K562 (cell line): ENCODE measurements at regions not wholly inside any gene's neighbourhood (a gene's known extent, or its start where the extent isn't known, plus 50 kb on each side); places are given as distances from the start of the nearest gene placed in this dataset.

ENCODE experiments used
- ATAC-seq: fragments of 200-7000 bp; cut with Tn5 transposase; 3 replicates; pipeline ENCODE4 v1.9.1; 2020; ENCODE audit warnings: moderate library complexity
- BruUV-seq: library from RNA; stranded (reverse); fragments of 400-500 nt; replicated peaks from 2 replicates; lab custom pipeline; 2021; lab: Mats Ljungman, UMichigan
- CTCF ChIA-PET: fragments of 300-600 bp; formaldehyde crosslinking; extraction: SDS; loops from one replicate; lab custom pipeline; 2021; ENCODE audit warnings: low intra/inter-chr PET ratio; lab: Yijun Ruan, JAX
- POLR2A ChIA-PET: fragments of 300-600, 350-650 bp; sonication (Branson Sonifier 250); formaldehyde crosslinking; extraction: SDS; loops from one replicate; lab custom pipeline; 2021; ENCODE audit warnings: antibody characterized with exemption, inconsistent platforms; lab: Yijun Ruan, JAX
- DNase-seq, 4 experiments: peaks; one replicate each; pipeline versions ENCODE4 v3.0.0 to v3.0.0-alpha.2; 2011 to 2018; ENCODE audit warnings: low spot score in 3 of 4, mixed read lengths in 3 of 4; ENCODE audit errors: extremely low read depth in 1 of 4
- FAIRE-seq: peaks from 2 replicates; lab custom pipeline; 2011; peaks lifted over from hg19 to GRCh38; lab: Jason Lieb, UNC
- H2AFZ ChIP-seq: 2 replicates; pipeline ENCODE4 v1.6.0; 2011; ENCODE audit warnings: low read depth, low read length, control low read depth, inconsistent platforms
- H3K27ac ChIP-seq: fragments of 200-600 bp; 3 replicates; pipeline ENCODE4 v1.8.0; 2011; ENCODE audit warnings: low read depth, mild to moderate bottlenecking, control low read depth, inconsistent platforms, low read length, moderate library complexity, mixed read lengths; ENCODE audit errors: extremely low read depth
- H3K27me3 ChIP-seq, 2 experiments: fragments of 300-600 bp in 1 of 2; 2 replicates in 1 of 2; 3 replicates in 1 of 2; pipeline versions ENCODE4 v1.6.0 to v1.8.0; 2011; ENCODE audit warnings: inconsistent platforms in 2 of 2, low read length in 2 of 2, mild to moderate bottlenecking in 1 of 2, mixed read lengths in 1 of 2, moderate library complexity in 1 of 2; ENCODE audit not compliant: control insufficient read depth in 2 of 2, insufficient read depth in 2 of 2
- H3K36me3 ChIP-seq: fragments of 300-600 bp; 3 replicates; pipeline ENCODE4 v1.8.0; 2011; ENCODE audit warnings: mild to moderate bottlenecking, low read length, inconsistent platforms; ENCODE audit not compliant: control insufficient read depth, insufficient read depth
- H3K4me1 ChIP-seq, 2 experiments: fragments of 200-600 bp in 1 of 2; replicated peaks in 1 of 2; 2 replicates in 1 of 2; 3 replicates in 1 of 2; pipeline versions ENCODE4 v1.5.1 to v1.8.0; 2011; ENCODE audit warnings: inconsistent platforms in 2 of 2, low read length in 2 of 2, mild to moderate bottlenecking in 1 of 2, mixed read lengths in 1 of 2, moderate library complexity in 1 of 2; ENCODE audit not compliant: control insufficient read depth in 2 of 2, insufficient read depth in 2 of 2
- H3K4me2 ChIP-seq: 2 replicates; pipeline ENCODE4 v1.6.1; 2011; ENCODE audit warnings: low read length, control low read depth, inconsistent platforms, mixed read lengths; ENCODE audit not compliant: insufficient read depth
- H3K4me3 ChIP-seq: fragments of 200-600 bp; sonication (generic), shearing (Covaris generic); 2 replicates; pipeline ENCODE4 v1.5.1; 2016; ENCODE audit warnings: control low read depth, inconsistent platforms
- H3K79me2 ChIP-seq: fragments of 200-600 bp; 3 replicates; pipeline ENCODE4 v1.8.0; 2011; ENCODE audit warnings: low read length, inconsistent platforms; ENCODE audit not compliant: control insufficient read depth, insufficient read depth
- H3K9ac ChIP-seq, 2 experiments: 2 replicates each; pipeline versions ENCODE4 v1.6.0 to v1.6.1; 2011; ENCODE audit warnings: low read depth in 2 of 2, low read length in 2 of 2, control low read depth in 1 of 2, inconsistent platforms in 1 of 2, mild to moderate bottlenecking in 1 of 2, mixed read lengths in 1 of 2; ENCODE audit not compliant: insufficient read depth in 1 of 2
- H3K9me1 ChIP-seq: one replicate; pipeline ENCODE4 v1.6.0; 2011; ENCODE audit warnings: inconsistent platforms, mild to moderate bottlenecking, low read length, moderate library complexity; ENCODE audit not compliant: control insufficient read depth, insufficient read depth
- H3K9me3 ChIP-seq: replicated peaks from 2 replicates; pipeline ENCODE4 v1.5.1; 2011; ENCODE audit warnings: low read depth, low read length, inconsistent platforms; ENCODE audit not compliant: control insufficient read depth, insufficient read depth
- H4K20me1 ChIP-seq: replicated peaks from 2 replicates; pipeline ENCODE4 v1.6.1; 2011; ENCODE audit warnings: low read length, inconsistent platforms, mixed read lengths; ENCODE audit not compliant: control insufficient read depth, insufficient read depth
- CSDE1 ChIP-seq, 2 experiments: fragments of 450-650 bp; IDR thresholded peaks; 2 replicates each; pipeline ENCODE4 v1.6.1; 2016; ENCODE audit warnings: mild to moderate bottlenecking in 1 of 2
- FOXP1 ChIP-seq: sonication (generic); formaldehyde crosslinking; IDR thresholded peaks from 2 replicates; pipeline ENCODE4 v1.8.0; 2022; ENCODE audit warnings: mild to moderate bottlenecking, missing genetic modification reagents
- GATA2 ChIP-seq: sonication (generic); formaldehyde crosslinking; IDR thresholded peaks from 2 replicates; pipeline ENCODE4 v1.4.0; 2020; ENCODE audit warnings: mild to moderate bottlenecking, missing genetic modification reagents
- GATAD2B ChIP-seq: fragments of 450-650 bp; IDR thresholded peaks from 2 replicates; pipeline ENCODE4 v1.6.1; 2017; ENCODE audit warnings: mild to moderate bottlenecking, borderline replicate concordance
- MLLT1 ChIP-seq, 2 experiments: fragments of 450-650 bp; IDR thresholded peaks; 2 replicates each; pipeline ENCODE4 v1.6.1; 2016
- TAF15 ChIP-seq: fragments of 200-400 bp; formaldehyde crosslinking; IDR thresholded peaks from 2 replicates; pipeline ENCODE4 v1.6.1; 2017; ENCODE audit warnings: mild to moderate bottlenecking, low read depth, low read length, moderate library complexity
- ZBTB8A ChIP-seq: fragments of 450-650 bp; IDR thresholded peaks from 2 replicates; pipeline ENCODE4 v1.6.1; 2018; ENCODE audit warnings: mild to moderate bottlenecking, moderate library complexity; ENCODE audit not compliant: partially characterized antibody
- ZNF224 ChIP-seq: sonication (generic); formaldehyde crosslinking; IDR thresholded peaks from 2 replicates; pipeline ENCODE4 v1.8.0; 2022; ENCODE audit warnings: mild to moderate bottlenecking, missing genetic modification reagents
- ZNF311 ChIP-seq: fragments of 250-450 bp; sonication (Bioruptor Pico); IDR thresholded peaks from 2 replicates; pipeline ENCODE4 v1.4.0; 2020; ENCODE audit warnings: mild to moderate bottlenecking, moderate library complexity
- WGBS: fragments of 100-300 bp; shearing (Covaris generic); methylation state at CpG from one replicate; pipeline ENCODE4 v1.1.6; 2016; ENCODE audit warnings: low coverage, mixed read lengths; ENCODE audit not compliant: insufficient coverage; ENCODE audit errors: missing lambda C conversion rate; 5-methylcytosine and 5-hydroxymethylcytosine counted together
- in situ Hi-C: fragments of 300-500 bp; cut with MboI; formaldehyde crosslinking; loops from 4 replicates; pipeline ENCODE4 v1.15.0; 2018; ENCODE audit warnings: inconsistent platforms, mixed read lengths
- intact Hi-C: fragments of 100-400 bp; cut with micrococcal nuclease; formaldehyde crosslinking; loops from 2 replicates; pipeline ENCODE4 v1.14.2; 2022
- TF ChIP-seq, protein P1 (sequence below): fragments of 450-650 bp; formaldehyde crosslinking; IDR thresholded peaks from 2 replicates; pipeline ENCODE4 v1.4.0; 2020; ENCODE audit warnings: mild to moderate bottlenecking, mixed read lengths

- TF ChIP-seq MLLT1 (IDR thresholded peaks at IDR 0.05) (no peak), ZNF224 (no peak), FOXP1 (CRISPR knock-in tag) (no peak), GATAD2B (no peak)
Measured at GRCh38 chr1:30325999-30326398, 397.4 kb downstream of the MATN1 start (continued).

- no peaks in the 10 kb centered on the region for H3K79me2 ChIP-seq
- POLR2A ChIA-PET: interaction anchor here (1.2 to 1.7 kb wide), 2 partner anchors 11 to 29 kb away, joined by 3 to 7 read pairs; no protein-coding TSS in a partner anchor
- no peaks in the 10 kb centered on the region for H3K9me1 ChIP-seq
- H2AFZ ChIP-seq: no peak overlapping the region
- intact Hi-C loops (no loop called here), in situ Hi-C loops (no loop called here)
- no peaks in the 10 kb centered on the region for H3K4me1 ChIP-seq
- TF ChIP-seq TAF15 (no peak), CSDE1 (IDR thresholded peaks at IDR 0.05) (no peak), ZBTB8A (no peak), ZNF311 (no peak), GATA2 (no peak)
- TF ChIP-seq, protein P1, sequence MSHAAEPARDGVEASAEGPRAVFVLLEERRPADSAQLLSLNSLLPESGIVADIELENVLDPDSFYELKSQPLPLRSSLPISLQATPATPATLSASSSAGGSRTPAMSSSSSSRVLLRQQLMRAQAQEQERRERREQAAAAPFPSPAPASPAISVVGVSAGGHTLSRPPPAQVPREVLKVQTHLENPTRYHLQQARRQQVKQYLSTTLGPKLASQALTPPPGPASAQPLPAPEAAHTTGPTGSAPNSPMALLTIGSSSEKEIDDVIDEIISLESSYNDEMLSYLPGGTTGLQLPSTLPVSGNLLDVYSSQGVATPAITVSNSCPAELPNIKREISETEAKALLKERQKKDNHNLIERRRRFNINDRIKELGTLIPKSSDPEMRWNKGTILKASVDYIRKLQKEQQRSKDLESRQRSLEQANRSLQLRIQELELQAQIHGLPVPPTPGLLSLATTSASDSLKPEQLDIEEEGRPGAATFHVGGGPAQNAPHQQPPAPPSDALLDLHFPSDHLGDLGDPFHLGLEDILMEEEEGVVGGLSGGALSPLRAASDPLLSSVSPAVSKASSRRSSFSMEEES (CRISPR knock-in tag): peak; percentile 35
- H3K4me2 ChIP-seq: no peak overlapping the region
- CTCF ChIA-PET: no interaction called here
- peaks cover 0 to 36% of the 10 kb centered on the region in 2 experiments; a peak in 2 of 5 replicates for H3K27me3 ChIP-seq
- H3K36me3 ChIP-seq: no peaks in the 10 kb centered on the region
- WGBS: under 1% methylated on average over 12 of the region's 12 CpGs
- DNase-seq (no peak), ATAC-seq (no peak), FAIRE-seq (no peak)
- peaks cover 8% of the 10 kb centered on the region; the same call in 1 of the 2 replicates for H4K20me1 ChIP-seq
- no peak overlapping the region for H3K9ac ChIP-seq
- no TSS peak for BruUV-seq
- no peaks in the 10 kb centered on the region for H3K9me3 ChIP-seq
- no peak overlapping the region for H3K4me3 ChIP-seq
- no peak overlapping the region for H3K27ac ChIP-seq
Measured at GRCh38 chr1:30325085-30325935, 398.1 kb downstream of the MATN1 start.
